T-cell (primary cell): ENCODE measurements at regions not wholly inside any gene's neighbourhood (a gene's known extent, or its start where the extent isn't known, plus 50 kb on each side); places are given as distances from the start of the nearest gene placed in this dataset.

Source experiments
- ATAC-seq, 4 experiments: fragments of 200-7000 bp in 3 of 4; fragments of 150-1000 bp in 1 of 4; cut with Tn5 transposase; replicated peaks in 1 of 4; 1 replicate in 3 of 4; 2 replicates in 1 of 4; pipeline ENCODE4 v1.10.0; 2021; ENCODE audit warnings: moderate library complexity in 3 of 4, mild to moderate bottlenecking in 2 of 4, moderate number of reproducible peaks in 1 of 4
- CTCF ChIA-PET, 2 donors: fragments of 300-600 bp; sonication (Branson Sonifier 250); formaldehyde crosslinking; loops; one replicate each; lab custom pipeline; 2022; ENCODE audit warnings: antibody characterized with exemption in 2 of 2; lab: Charles Lee
- POLR2A ChIA-PET, 2 donors: fragments of 300-600 bp; sonication (Branson Sonifier 250); formaldehyde crosslinking; loops; one replicate each; lab custom pipeline; 2022; ENCODE audit warnings: antibody characterized with exemption in 2 of 2; lab: Charles Lee
- DNase-seq, 35 experiments: peaks; one replicate each; pipeline versions ENCODE4 v3.0.0 to v3.0.0-alpha.2; 2013 to 2023
- H3K27ac ChIP-seq: one replicate; pipeline ENCODE4 v1.5.1; 2013; ENCODE audit warnings: low read length
- H3K27me3 ChIP-seq, 2 experiments: replicated peaks in 1 of 2; 1 replicate in 1 of 2; 2 replicates in 1 of 2; pipeline versions ENCODE4 v1.6.1 to v1.7.0; 2013; ENCODE audit warnings: low read length in 1 of 2, mixed read lengths in 1 of 2; ENCODE audit not compliant: control insufficient read depth in 2 of 2, insufficient read depth in 2 of 2; ENCODE audit errors: extremely low read depth in 1 of 2
- H3K36me3 ChIP-seq, 2 donors: 1 replicate in 1 of 2; 2 replicates in 1 of 2; pipeline versions ENCODE4 v1.6.1 to v1.7.0; 2013; ENCODE audit warnings: low read length in 1 of 2; ENCODE audit not compliant: control insufficient read depth in 2 of 2, insufficient read depth in 1 of 2; ENCODE audit errors: extremely low read depth in 1 of 2
- H3K4me1 ChIP-seq, 2 experiments: 1 replicate in 1 of 2; 2 replicates in 1 of 2; pipeline versions ENCODE4 v1.6.1 to v1.7.0; 2013; ENCODE audit warnings: low read length in 2 of 2, mixed read lengths in 1 of 2; ENCODE audit not compliant: insufficient read depth in 2 of 2, control insufficient read depth in 1 of 2; ENCODE audit errors: extremely low read depth in 1 of 2
- H3K4me3 ChIP-seq, 2 donors: 1 replicate in 1 of 2; 2 replicates in 1 of 2; pipeline versions ENCODE4 v1.5.1 to v1.7.0; 2013; ENCODE audit warnings: mild to moderate bottlenecking in 2 of 2, low read length in 1 of 2, moderate library complexity in 1 of 2; ENCODE audit not compliant: control insufficient read depth in 1 of 2; ENCODE audit errors: extremely low read depth in 1 of 2
- H3K9me3 ChIP-seq: 2 replicates; pipeline ENCODE4 v1.7.0; 2013
- H3K27ac Mint-ChIP-seq, 2 donors: one replicate each; pipeline ENCODE4 v1.8.0; 2020 to 2021; ENCODE audit warnings: mild to moderate bottlenecking in 2 of 2, mixed read lengths in 2 of 2
- H3K27me3 Mint-ChIP-seq, 2 donors: one replicate each; pipeline ENCODE4 v1.8.0; 2021 to 2022; ENCODE audit warnings: mixed read lengths in 2 of 2
- H3K36me3 Mint-ChIP-seq: one replicate; pipeline ENCODE4 v1.8.0; 2021; ENCODE audit warnings: mixed read lengths
- H3K4me1 Mint-ChIP-seq, 3 donors: one replicate each; pipeline ENCODE4 v1.8.0; 2020 to 2022; ENCODE audit warnings: mixed read lengths in 3 of 3, mild to moderate bottlenecking in 1 of 3
- H3K4me3 Mint-ChIP-seq, 3 donors: one replicate each; pipeline ENCODE4 v1.8.0; 2020 to 2022; ENCODE audit warnings: mild to moderate bottlenecking in 3 of 3, mixed read lengths in 3 of 3, moderate library complexity in 3 of 3
- H3K9me3 Mint-ChIP-seq, 3 donors: one replicate each; pipeline ENCODE4 v1.8.0; 2020 to 2022; ENCODE audit warnings: mixed read lengths in 3 of 3
- WGBS: methylation state at CpG from one replicate; pipeline ENCODE4 v1.1.5; 2013; ENCODE audit warnings: missing lambda C conversion rate; ENCODE audit not compliant: insufficient coverage; 5-methylcytosine and 5-hydroxymethylcytosine counted together

- no peak for ATAC-seq
- Histone ChIP-seq H3K27me3 (no peaks in the 10 kb centered on the region), H3K36me3 (no peaks in the 10 kb centered on the region), H3K27ac (no peak overlapping the region), H3K4me3 (no peak overlapping the region), H3K9me3 (no peaks in the 10 kb centered on the region), H3K4me1 (peaks cover 0 to 4% of the 10 kb centered on the region in 2 experiments)
- ChIA-PET CTCF (no interaction called here), POLR2A (no interaction called here)
- no peaks in the 10 kb centered on the region for H3K27me3 Mint-ChIP-seq
- no peaks in the 10 kb centered on the region for H3K36me3 Mint-ChIP-seq
- no peaks in the 10 kb centered on the region for H3K9me3 Mint-ChIP-seq
- WGBS, result 100% methylated on average over 1 of the region's 2 CpGs
- no peak overlapping the region for H3K4me3 Mint-ChIP-seq
- DNase-seq, result no peak
- H3K4me1 Mint-ChIP-seq, result no peaks in the 10 kb centered on the region
- no peak overlapping the region for H3K27ac Mint-ChIP-seq
Observed at GRCh38 chr7:93736668-93737369, 153.7 kb downstream of the TFPI2 start.

GRCh38 chr7:93728292-93728691 lies 153.8 kb upstream of the CALCR start:
- Histone ChIP-seq H3K4me3 (no peak overlapping the region), H3K9me3 (no peaks in the 10 kb centered on the region), H3K4me1 (no peaks in the 10 kb centered on the region), H3K27ac (no peak overlapping the region), H3K36me3 (no peaks in the 10 kb centered on the region), H3K27me3 (no peaks in the 10 kb centered on the region)
- CTCF ChIA-PET, result no interaction called here
- no peak overlapping the region for H3K27ac Mint-ChIP-seq
- ATAC-seq, result no peak
- H3K36me3 Mint-ChIP-seq, result no peaks in the 10 kb centered on the region
- POLR2A ChIA-PET, result no interaction called here
- no CpG with 5 or more reads among the region's 2 CpGs for WGBS
- no peak for DNase-seq
- no peaks in the 10 kb centered on the region for H3K4me1 Mint-ChIP-seq
- peaks cover 0 to 4% of the 10 kb centered on the region in 2 donors for H3K27me3 Mint-ChIP-seq
- no peak overlapping the region for H3K4me3 Mint-ChIP-seq
- H3K9me3 Mint-ChIP-seq, result peaks cover 0 to 7% (median 0%) of the 10 kb centered on the region in 3 donors

GRCh38 chr7:93725954-93726353 lies 151.4 kb upstream of the CALCR start:
- Histone ChIP-seq H3K36me3 (no peaks in the 10 kb centered on the region), H3K27ac (no peak overlapping the region), H3K27me3 (no peaks in the 10 kb centered on the region), H3K4me3 (no peak overlapping the region), H3K4me1 (no peaks in the 10 kb centered on the region), H3K9me3 (no peaks in the 10 kb centered on the region)
- POLR2A ChIA-PET, result no interaction called here
- CTCF ChIA-PET, result no interaction called here
- Mint-ChIP-seq H3K36me3 (no peaks in the 10 kb centered on the region), H3K9me3 (peaks cover 0 to 7% (median 0%) of the 10 kb centered on the region in 3 donors), H3K27ac (no peak overlapping the region), H3K27me3 (peaks cover 0 to 4% of the 10 kb centered on the region in 2 donors), H3K4me1 (no peaks in the 10 kb centered on the region), H3K4me3 (no peak overlapping the region)
- DNase-seq (no peak), ATAC-seq (no peak)
- WGBS, result no CpG with 5 or more reads among the region's 4 CpGs

GRCh38 chr7:93723424-93724124 lies 149.1 kb upstream of the CALCR start:
- CTCF ChIA-PET, result no interaction called here
- no peak for ATAC-seq
- Histone ChIP-seq H3K36me3 (no peaks in the 10 kb centered on the region), H3K4me3 (no peak overlapping the region), H3K27ac (no peak overlapping the region), H3K27me3 (no peaks in the 10 kb centered on the region), H3K4me1 (no peaks in the 10 kb centered on the region), H3K9me3 (no peaks in the 10 kb centered on the region)
- Mint-ChIP-seq H3K4me1 (no peaks in the 10 kb centered on the region), H3K9me3 (peaks cover 0 to 7% (median 0%) of the 10 kb centered on the region in 3 donors), H3K36me3 (no peaks in the 10 kb centered on the region), H3K4me3 (no peak overlapping the region), H3K27ac (no peak overlapping the region), H3K27me3 (no peaks in the 10 kb centered on the region)
- 75% methylated on average over 2 of the region's 3 CpGs for WGBS
- POLR2A ChIA-PET, result no interaction called here
- no peak for DNase-seq

- Histone ChIP-seq H3K36me3 (no peaks in the 10 kb centered on the region), H3K9me3 (no peaks in the 10 kb centered on the region), H3K27ac (no peak overlapping the region), H3K27me3 (no peaks in the 10 kb centered on the region), H3K4me1 (no peaks in the 10 kb centered on the region), H3K4me3 (no peak overlapping the region)
- H3K27me3 Mint-ChIP-seq, result no peaks in the 10 kb centered on the region
- H3K36me3 Mint-ChIP-seq, result no peaks in the 10 kb centered on the region
- no peaks in the 10 kb centered on the region for H3K9me3 Mint-ChIP-seq
- ChIA-PET CTCF (no interaction called here), POLR2A (no interaction called here)
- no peak overlapping the region for H3K27ac Mint-ChIP-seq
- ATAC-seq (no peak), DNase-seq (no peak)
- H3K4me1 Mint-ChIP-seq, result no peaks in the 10 kb centered on the region
- H3K4me3 Mint-ChIP-seq, result no peak overlapping the region
Observed at GRCh38 chr7:93720106-93720505, 145.6 kb upstream of the CALCR start.

- ChIA-PET CTCF (no interaction called here), POLR2A (no interaction called here)
- H3K27me3 ChIP-seq, result no peaks in the 10 kb centered on the region
- Mint-ChIP-seq H3K27ac (no peak overlapping the region), H3K36me3 (no peaks in the 10 kb centered on the region), H3K4me1 (no peaks in the 10 kb centered on the region), H3K27me3 (no peaks in the 10 kb centered on the region), H3K9me3 (no peaks in the 10 kb centered on the region), H3K4me3 (no peak overlapping the region)
- DNase-seq (no peak), ATAC-seq (no peak)
- WGBS, result 100% methylated on average over 1 of the region's 1 CpG
- no peak overlapping the region for H3K4me3 ChIP-seq
- H3K4me1 ChIP-seq, result no peaks in the 10 kb centered on the region
- no peaks in the 10 kb centered on the region for H3K9me3 ChIP-seq
- H3K27ac ChIP-seq, result no peak overlapping the region
- H3K36me3 ChIP-seq, result no peaks in the 10 kb centered on the region
Observed at GRCh38 chr7:93719546-93719945, 145.0 kb upstream of the CALCR start.
